A549 (cell line): ENCODE measurements at regions not wholly inside any gene's neighbourhood (a gene's known extent, or its start where the extent isn't known, plus 50 kb on each side); places are given as distances from the start of the nearest gene placed in this dataset.

Experiments
- ATAC-seq, 2 experiments: fragments of 200-7000 bp in 1 of 2; fragments of >200 bp in 1 of 2; cut with Nextera tagmentation in 1 of 2; cut with Tn5 transposase in 1 of 2; 3 replicates each; pipeline versions ENCODE4 v1.8.0 to v1.9.1; 2018 to 2020; ENCODE audit warnings: mild to moderate bottlenecking in 1 of 2, moderate library complexity in 1 of 2
- CTCF ChIA-PET: fragments of 300-600 bp; sonication (Branson Sonifier 250); formaldehyde crosslinking; extraction: SDS; loops from one replicate; lab custom pipeline; 2021; ENCODE audit warnings: antibody characterized with exemption, inconsistent platforms; lab: Yijun Ruan, JAX
- POLR2A ChIA-PET: fragments of 350-600 bp; formaldehyde crosslinking; extraction: SDS; loops from one replicate; lab custom pipeline; 2021; ENCODE audit warnings: antibody characterized with exemption, inconsistent platforms; lab: Yijun Ruan, JAX
- DNase-seq, 2 experiments: peaks; one replicate each; pipeline versions ENCODE4 v3.0.0 to v3.0.0-alpha.2; 2011 to 2016; ENCODE audit warnings: low read depth in 1 of 2, low spot score in 1 of 2
- FAIRE-seq: peaks from 2 replicates; lab custom pipeline; 2011; peaks lifted over from hg19 to GRCh38; lab: Jason Lieb, UNC
- H3K27ac ChIP-seq, 2 experiments: fragments of >200 bp; sonication (Bioruptor Twin); formaldehyde crosslinking; 3 replicates each; pipeline ENCODE4 v1.5.1; 2016 to 2017
- H3K4me1 ChIP-seq: fragments of >200 bp; sonication (Bioruptor Twin); formaldehyde crosslinking; 3 replicates; pipeline ENCODE4 v1.6.1; 2016
- H3K4me2 ChIP-seq: fragments of >200 bp; sonication (Bioruptor Twin); formaldehyde crosslinking; 3 replicates; pipeline ENCODE4 v1.6.1; 2016
- H3K4me3 ChIP-seq: fragments of >200 bp; sonication (Bioruptor Twin); formaldehyde crosslinking; 3 replicates; pipeline ENCODE4 v1.5.1; 2016
- H3K9me3 ChIP-seq: fragments of >200 bp; sonication (Bioruptor Twin); formaldehyde crosslinking; 3 replicates; pipeline ENCODE4 v1.6.1; 2016
- BHLHE40 ChIP-seq: IDR thresholded peaks from 2 replicates; pipeline ENCODE4 v1.6.1; 2012; ENCODE audit warnings: low read depth, low read length, inconsistent platforms
- CBX8 ChIP-seq: fragments of 200-600 bp; sonication (generic); IDR thresholded peaks from 2 replicates; pipeline ENCODE4 v1.6.1; 2016
- CHD2 ChIP-seq: fragments of 150-350 bp; IDR thresholded peaks from 2 replicates; pipeline ENCODE4 v1.6.1; 2014; ENCODE audit warnings: low read length; ENCODE audit not compliant: partially characterized antibody
- CTCF ChIP-seq: fragments of >200 bp; sonication (Bioruptor Twin); formaldehyde crosslinking; IDR thresholded peaks from 3 replicates; pipeline ENCODE4 v1.5.1; 2016
- EHF ChIP-seq: fragments of 250-450 bp; sonication (Bioruptor Pico); IDR thresholded peaks from 2 replicates; pipeline ENCODE4 v1.5.0; 2020; ENCODE audit warnings: mild to moderate bottlenecking
- EP300 ChIP-seq, 2 experiments: fragments of >200 bp; sonication (Bioruptor Twin); formaldehyde crosslinking; IDR thresholded peaks; 2 replicates in 1 of 2; 3 replicates in 1 of 2; pipeline ENCODE4 v1.6.1; 2016 to 2017
- FOSB ChIP-seq: fragments of 250-450 bp; sonication (Bioruptor Pico); IDR thresholded peaks from 2 replicates; pipeline ENCODE4 v1.5.0; 2020; ENCODE audit warnings: mild to moderate bottlenecking, moderate library complexity
- HDAC2 ChIP-seq: fragments of 200-600 bp; sonication (generic); IDR thresholded peaks from 2 replicates; pipeline ENCODE4 v1.6.1; 2016
- HOXB13 ChIP-seq: fragments of 250-450 bp; sonication (Bioruptor Pico); IDR thresholded peaks from 2 replicates; pipeline ENCODE4 v1.5.0; 2020; ENCODE audit warnings: low read depth, mild to moderate bottlenecking, moderate library complexity
- JUN ChIP-seq, 2 experiments: fragments of >200 bp; sonication (Bioruptor Twin); formaldehyde crosslinking; IDR thresholded peaks; 2 replicates in 1 of 2; 3 replicates in 1 of 2; pipeline ENCODE4 v1.6.1; 2016 to 2017
- JUNB ChIP-seq: fragments of >200 bp; sonication (Bioruptor Twin); formaldehyde crosslinking; IDR thresholded peaks from 2 replicates; pipeline ENCODE4 v1.6.1; 2016
- MAZ ChIP-seq: fragments of 150-350 bp; IDR thresholded peaks from 2 replicates; pipeline ENCODE4 v1.6.1; 2014; ENCODE audit warnings: antibody characterized with exemption, low read depth, low read length, borderline replicate concordance
- MYC ChIP-seq: IDR thresholded peaks from 2 replicates; pipeline ENCODE4 v1.6.1; 2012; ENCODE audit warnings: mild to moderate bottlenecking, inconsistent platforms, low read length, improper control_type of control experiment, borderline replicate concordance
- NFE2L2 ChIP-seq: fragments of 150-350 bp; conservative IDR thresholded peaks from 2 replicates; pipeline ENCODE4 v1.6.1; 2014; ENCODE audit warnings: low read length
- NR3C1 ChIP-seq: fragments of >200 bp; sonication (Bioruptor Twin); formaldehyde crosslinking; IDR thresholded peaks from 3 replicates; pipeline ENCODE4 v1.6.1; 2017
- PHF8 ChIP-seq: fragments of 200-600 bp; sonication (generic); IDR thresholded peaks from 2 replicates; pipeline ENCODE4 v1.6.1; 2016; ENCODE audit warnings: low read depth, mild to moderate bottlenecking, antibody characterized with exemption, moderate library complexity, borderline replicate concordance
- POLR2A ChIP-seq: IDR thresholded peaks from 2 replicates; pipeline ENCODE4 v1.6.1; 2012; ENCODE audit warnings: mild to moderate bottlenecking, low read length
- POLR2AphosphoS2 ChIP-seq: conservative IDR thresholded peaks from 2 replicates; pipeline ENCODE4 v1.6.1; 2012; ENCODE audit warnings: low read length, improper control_type of control experiment, inconsistent platforms
- REST ChIP-seq: fragments of 200-600 bp; sonication (generic); IDR thresholded peaks from 2 replicates; pipeline ENCODE4 v1.6.1; 2016; ENCODE audit warnings: antibody characterized with exemption, mild to moderate bottlenecking, moderate library complexity
- RFX5 ChIP-seq: fragments of 450-650 bp; IDR thresholded peaks from 2 replicates; pipeline ENCODE4 v1.7.1; 2014; ENCODE audit warnings: antibody characterized with exemption, mild to moderate bottlenecking, moderate library complexity
- RNF2 ChIP-seq: fragments of 200-600 bp; sonication (generic); IDR thresholded peaks from 2 replicates; pipeline ENCODE4 v1.6.1; 2016; ENCODE audit warnings: low read depth, mild to moderate bottlenecking, antibody characterized with exemption, moderate library complexity, borderline replicate concordance
- SMC3 ChIP-seq: fragments of >200 bp; sonication (Bioruptor Twin); formaldehyde crosslinking; IDR thresholded peaks from 3 replicates; pipeline ENCODE4 v1.6.1; 2018; ENCODE audit warnings: inconsistent platforms
- USF2 ChIP-seq: fragments of 450-650 bp; IDR thresholded peaks from 2 replicates; pipeline ENCODE4 v1.6.1; 2014; ENCODE audit warnings: antibody characterized with exemption
- WGBS: methylation state at CpG from one replicate; pipeline ENCODE4 v1.1.6; 2017; ENCODE audit errors: missing lambda C conversion rate; 5-methylcytosine and 5-hydroxymethylcytosine counted together

- TF ChIP-seq CTCF (no peak), RNF2 (no peak)
Measured at GRCh38 chr3:76096036-76096435, 310.7 kb upstream of the ZNF717 start (continued).

- Histone ChIP-seq H3K4me2 (no peak overlapping the region), H3K4me1 (no peaks in the 10 kb centered on the region), H3K9me3 (no peaks in the 10 kb centered on the region; the same call in 2 of the 3 replicates), H3K4me3 (no peak overlapping the region), H3K27ac (no peak overlapping the region)
- TF ChIP-seq POLR2AphosphoS2: no peak
- no peak for TF ChIP-seq BHLHE40
- TF ChIP-seq RFX5: no peak
- no peak for TF ChIP-seq MAZ
- no peak for TF ChIP-seq SMC3
- TF ChIP-seq JUN (IDR thresholded peaks at IDR 0.05): no peak
- no peak for TF ChIP-seq PHF8
- no peak for TF ChIP-seq HOXB13 (CRISPR knock-in tag)
- no peak for TF ChIP-seq CBX8
- no peak for TF ChIP-seq EHF (CRISPR knock-in tag)
- TF ChIP-seq RNF2: no peak
- no peak for TF ChIP-seq HDAC2
- TF ChIP-seq EP300 (IDR thresholded peaks at IDR 0.05): no peak
- TF ChIP-seq NFE2L2: no peak
- TF ChIP-seq CHD2: no peak
- no peak for TF ChIP-seq MYC
- no peak for TF ChIP-seq JUNB
- no peak for TF ChIP-seq CTCF
- TF ChIP-seq NR3C1: no peak
- no peak for TF ChIP-seq USF2
- DNase-seq (no peak), FAIRE-seq (no peak), ATAC-seq (no peak)
- CTCF ChIA-PET: no interaction called here
- WGBS: 1% methylated on average over 7 of the region's 7 CpGs
- POLR2A ChIA-PET: no interaction called here
Measured at GRCh38 chr3:76096836-76097588, 311.7 kb upstream of the ZNF717 start.

GRCh38 chr3:76097589-76097969, 312.2 kb upstream of the ZNF717 start:
- no peak overlapping the region for H3K4me2 ChIP-seq
- FAIRE-seq (no peak), DNase-seq (no peak), ATAC-seq (no peak)
- H3K9me3 ChIP-seq: no peaks in the 10 kb centered on the region; the same call in 2 of the 3 replicates
- H3K27ac ChIP-seq: no peak overlapping the region
- no peaks in the 10 kb centered on the region for H3K4me1 ChIP-seq
- no peak overlapping the region for H3K4me3 ChIP-seq
- WGBS: 3% methylated on average over 3 of the region's 3 CpGs
- ChIA-PET POLR2A (no interaction called here), CTCF (no interaction called here)
- TF ChIP-seq POLR2A: no peak
- TF ChIP-seq REST: no peak
- no peak for TF ChIP-seq FOSB (CRISPR knock-in tag)
- TF ChIP-seq CTCF: no peak
- no peak for TF ChIP-seq MYC
- no peak for TF ChIP-seq RFX5
